Right lobe of liver (tissue), 6 donors: ENCODE measurements at regions not wholly inside any gene's neighbourhood (a gene's known extent, or its start where the extent isn't known, plus 50 kb on each side); places are given as distances from the start of the nearest gene placed in this dataset.
"Not testable (repeated sequence)": the region's sequence is repeated elsewhere in the genome, so short reads cannot be mapped to it uniquely, and the experiment has no call there.

ENCODE experiments used
- ATAC-seq, 4 donors: fragments of 200-7000 bp; cut with Tn5 transposase; one replicate each; pipeline ENCODE4 v1.9.1; 2020; ENCODE audit warnings: mild to moderate bottlenecking in 4 of 4, moderate library complexity in 4 of 4
- DNase-seq, 3 donors: peaks; one replicate each; pipeline ENCODE4 v3.0.0-alpha.2; 2020
- H3K27ac ChIP-seq, 3 donors: fragments of 200-600 bp; one replicate each; pipeline ENCODE4 v1.8.0; 2022
- H3K27me3 ChIP-seq, 2 donors: fragments of 200-600 bp; one replicate each; pipeline ENCODE4 v1.8.0; 2022
- H3K36me3 ChIP-seq, 4 donors: fragments of 200-600 bp; sonication (generic) in 1 of 4; one replicate each; pipeline versions ENCODE4 v1.5.1 to v1.8.0; 2017 to 2022; ENCODE audit warnings: control low read depth in 1 of 4
- H3K4me1 ChIP-seq, 4 donors: fragments of 200-600 bp; sonication (generic) in 1 of 4; one replicate each; pipeline versions ENCODE4 v1.5.1 to v1.8.0; 2017 to 2022; ENCODE audit warnings: control low read depth in 1 of 4
- H3K4me3 ChIP-seq, 3 donors: fragments of 200-600 bp; one replicate each; pipeline ENCODE4 v1.8.0; 2022
- H3K9me3 ChIP-seq, 4 donors: fragments of 200-600 bp; sonication (generic) in 1 of 4; one replicate each; pipeline versions ENCODE4 v1.5.1 to v1.8.0; 2017 to 2022; ENCODE audit warnings: control low read depth in 1 of 4
- CTCF ChIP-seq, 4 donors: fragments of 200-600 bp in 3 of 4; fragments of 450-650 bp in 1 of 4; IDR thresholded peaks; one replicate each; pipeline versions ENCODE4 v1.5.1 to v1.8.0; 2016 to 2022; ENCODE audit warnings: antibody characterized with exemption in 4 of 4, mild to moderate bottlenecking in 2 of 4
- POLR2A ChIP-seq: fragments of 450-650 bp; IDR thresholded peaks from one replicate; pipeline ENCODE4 v1.6.1; 2017; ENCODE audit warnings: antibody characterized with exemption, mild to moderate bottlenecking
- WGBS: methylation state at CpG from one replicate; pipeline ENCODE4 v1.1.6; 2018; ENCODE audit warnings: low coverage, low lambda C conversion rate; ENCODE audit not compliant: insufficient coverage; ENCODE audit errors: missing lambda C conversion rate; 5-methylcytosine and 5-hydroxymethylcytosine counted together
- intact Hi-C, 2 donors: fragments of 100-400 bp; cut with DNase I; formaldehyde crosslinking; loops; one replicate each; pipeline versions ENCODE4 v1.11.2 to v1.14.1; 2022
- donor health status: DM: no; HTN: yes; CAD: no.
- donor health status: DM: no; HTN: no; CAD: no.
- donor health status: DM: no; HTN: no; CAD: no.
- donor health status: DM: no; HTN: yes; CAD: no.
- donor health status: DM: no; HTN: yes; CAD: no.

- no peaks in the 10 kb centered on the region for H3K36me3 ChIP-seq
- no peaks in the 10 kb centered on the region for H3K4me1 ChIP-seq
- 7% methylated on average over 1 of the region's 1 CpG for WGBS
- DNase-seq = no peak
- ATAC-seq = no peak
- no peak overlapping the region for H3K27ac ChIP-seq
- no peaks in the 10 kb centered on the region for H3K9me3 ChIP-seq
- intact Hi-C loops = no loop called here
- H3K27me3 ChIP-seq = no peaks in the 10 kb centered on the region
- no peak overlapping the region for H3K4me3 ChIP-seq
- TF ChIP-seq POLR2A (no peak), CTCF (IDR thresholded peaks at IDR 0.05) (no peak)
These were observed 72.9 kb upstream of the ABCB5 start for GRCh38 chr7:20542594-20542993.

GRCh38 chr7:20543500-20543899 is 72.0 kb upstream of the ABCB5 start:
- no peak for DNase-seq
- Histone ChIP-seq H3K27me3 (no peaks in the 10 kb centered on the region), H3K4me3 (no peak overlapping the region), H3K4me1 (no peaks in the 10 kb centered on the region), H3K9me3 (no peaks in the 10 kb centered on the region), H3K36me3 (no peaks in the 10 kb centered on the region), H3K27ac (no peak overlapping the region)
- no peak for ATAC-seq
- TF ChIP-seq POLR2A = no peak
- no peak for TF ChIP-seq CTCF (IDR thresholded peaks at IDR 0.05)
- intact Hi-C loops = no loop called here
- 33% methylated on average over 1 of the region's 1 CpG for WGBS

- Histone ChIP-seq H3K9me3 (no peaks in the 10 kb centered on the region), H3K27me3 (no peaks in the 10 kb centered on the region), H3K4me3 (no peak overlapping the region), H3K27ac (no peak overlapping the region), H3K36me3 (no peaks in the 10 kb centered on the region), H3K4me1 (no peaks in the 10 kb centered on the region)
- DNase-seq (no peak), ATAC-seq (no peak)
- intact Hi-C loops = no loop called here
- WGBS = 52% methylated on average over 2 of the region's 2 CpGs
- TF ChIP-seq CTCF (IDR thresholded peaks at IDR 0.05) (no peak), POLR2A (no peak)
These were observed 70.5 kb upstream of the ABCB5 start for GRCh38 chr7:20545016-20545415.

- H3K36me3 ChIP-seq, ATAC-seq, H3K9me3 ChIP-seq, H3K4me1 ChIP-seq, intact Hi-C loops, H3K4me3 ChIP-seq, H3K27ac ChIP-seq, H3K27me3 ChIP-seq, DNase-seq: not testable (repeated sequence)
- WGBS = 59% methylated on average over 9 of the region's 10 CpGs
These were observed 68.5 kb upstream of the ABCB5 start for GRCh38 chr7:20546958-20547357.

- Histone ChIP-seq H3K27me3 (no peaks in the 10 kb centered on the region), H3K36me3 (no peaks in the 10 kb centered on the region), H3K4me3 (no peak overlapping the region), H3K4me1 (no peaks in the 10 kb centered on the region), H3K9me3 (no peaks in the 10 kb centered on the region), H3K27ac (no peak overlapping the region)
- TF ChIP-seq CTCF (IDR thresholded peaks at IDR 0.05) = no peak
- TF ChIP-seq POLR2A = no peak
- intact Hi-C loops = no loop called here
- DNase-seq = no peak
- no peak for ATAC-seq
- 46% methylated on average over 3 of the region's 3 CpGs for WGBS
These were observed 61.4 kb upstream of the ABCB5 start for GRCh38 chr7:20554072-20554471.
